ENCODE measurements at regions not wholly inside any gene's neighbourhood (a gene's known extent, or its start where the extent isn't known, plus 50 kb on each side); places are given as distances from the start of the nearest gene placed in this dataset.

DNA sequence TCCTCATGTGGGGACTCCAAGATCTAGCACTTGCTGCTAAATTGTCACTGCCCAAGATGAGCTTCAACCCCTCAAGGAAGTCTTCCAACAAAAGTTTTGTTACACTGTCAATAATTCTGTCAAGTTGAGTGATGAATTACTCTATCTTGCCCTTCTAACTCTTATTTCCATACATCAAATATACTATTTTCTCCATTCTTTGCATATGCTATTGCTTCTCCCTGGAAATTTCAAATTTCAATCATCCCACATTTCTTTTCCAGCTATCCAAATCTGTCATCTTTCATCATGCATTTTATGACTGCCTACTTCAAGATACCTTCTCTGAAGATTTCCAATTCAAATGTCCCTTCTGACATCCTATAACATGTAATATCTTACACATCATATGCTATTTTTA, 175.2 kb upstream of the KCND2 start:
- ATAC-seq (no peak), DNase-seq (no peak)
- H3K36me3 ChIP-seq: no peaks in the 10 kb centered on the region
- no peaks in the 10 kb centered on the region for H3K9me3 ChIP-seq
- H3K4me3 ChIP-seq: no peak overlapping the region
- intact Hi-C loops (cut with DNase I): no loop called here
- no peak overlapping the region for H3K27ac ChIP-seq
- H3K4me1 ChIP-seq: no peaks in the 10 kb centered on the region
- no peaks in the 10 kb centered on the region for H3K27me3 ChIP-seq
- TF ChIP-seq CTCF (IDR thresholded peaks at IDR 0.05): no peak

- peak in 2 of 4 donors; percentile 62 to 77 for DNase-seq
- ATAC-seq: no peak
Measured at GRCh38 chr7:120108376-120108775, 164.6 kb upstream of the KCND2 start.

DNA sequence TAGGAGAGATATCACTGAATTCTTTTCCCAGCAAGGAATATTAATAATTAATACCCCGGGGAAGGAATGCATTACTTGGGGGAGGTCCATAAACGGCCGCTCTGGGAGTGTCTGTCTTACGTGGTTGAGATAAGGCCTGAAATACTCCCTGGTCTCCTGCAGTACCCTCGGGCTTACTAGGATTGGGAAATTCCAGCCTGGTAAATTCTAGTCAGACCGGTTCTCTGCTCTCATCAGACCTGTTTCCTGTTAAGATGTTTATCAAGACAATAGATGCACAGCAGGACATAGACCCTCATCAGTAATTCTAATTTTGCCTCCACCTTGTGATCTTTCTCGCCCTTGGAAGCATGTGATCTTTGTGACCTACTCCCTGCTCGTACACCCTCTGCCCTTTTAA, 162.8 kb upstream of the KCND2 start:
- Histone ChIP-seq H3K36me3 (no peaks in the 10 kb centered on the region), H3K27me3 (no peaks in the 10 kb centered on the region), H3K9me3 (peaks cover 0 to 28% of the 10 kb centered on the region in 2 donors), H3K4me3 (no peak overlapping the region), H3K27ac (no peak overlapping the region), H3K4me1 (no peaks in the 10 kb centered on the region)
- intact Hi-C loops (cut with DNase I): no loop called here
- DNase-seq (no peak), ATAC-seq (no peak)
- no peak for TF ChIP-seq CTCF (IDR thresholded peaks at IDR 0.05)

More at GRCh38 chr7:120108376-120108775, 164.6 kb upstream of the KCND2 start:
- Histone ChIP-seq H3K27ac (no peak overlapping the region), H3K9me3 (peaks cover 0 to 28% of the 10 kb centered on the region in 2 donors), H3K4me1 (no peaks in the 10 kb centered on the region), H3K27me3 (no peaks in the 10 kb centered on the region), H3K4me3 (no peak overlapping the region), H3K36me3 (no peaks in the 10 kb centered on the region)
- TF ChIP-seq CTCF (IDR thresholded peaks at IDR 0.05): no peak
- intact Hi-C loops (cut with DNase I): no loop called here

- H3K9me3 ChIP-seq: peaks cover 0 to 36% of the 10 kb centered on the region in 2 donors
- DNase-seq (no peak), ATAC-seq (no peak)
Measured at GRCh38 chr7:120114626-120115025, 158.3 kb upstream of the KCND2 start.

DNA sequence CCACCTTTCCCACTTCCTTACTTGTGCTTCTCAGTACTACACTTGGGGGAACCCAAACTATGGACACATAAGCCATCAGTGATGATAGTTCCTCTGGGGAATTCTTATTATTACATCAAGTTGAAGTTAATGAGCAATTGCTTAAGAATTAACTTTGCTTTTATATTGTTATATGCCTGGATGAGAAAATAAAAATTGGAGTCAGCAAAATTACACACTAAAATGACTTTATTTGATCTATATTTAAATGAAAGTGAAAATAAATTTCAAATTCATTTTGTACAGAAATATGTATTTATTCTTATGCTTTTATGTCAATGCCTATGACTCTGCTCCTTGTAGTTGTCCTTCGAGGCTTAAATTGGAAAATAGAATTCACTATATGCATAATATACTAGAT, 149.4 kb upstream of the KCND2 start:
- H3K4me3 ChIP-seq: no peak overlapping the region
- H3K36me3 ChIP-seq: no peaks in the 10 kb centered on the region
- H3K9me3 ChIP-seq: no peaks in the 10 kb centered on the region
- intact Hi-C loops (cut with DNase I): no loop called here
- DNase-seq (no peak), ATAC-seq (no peak)
- TF ChIP-seq CTCF (IDR thresholded peaks at IDR 0.05): no peak
- H3K27me3 ChIP-seq: no peaks in the 10 kb centered on the region
- no peaks in the 10 kb centered on the region for H3K4me1 ChIP-seq
- H3K27ac ChIP-seq: no peak overlapping the region

More at GRCh38 chr7:120114626-120115025, 158.3 kb upstream of the KCND2 start:
- Histone ChIP-seq H3K4me1 (no peaks in the 10 kb centered on the region), H3K4me3 (no peak overlapping the region), H3K27ac (no peak overlapping the region), H3K36me3 (no peaks in the 10 kb centered on the region), H3K27me3 (no peaks in the 10 kb centered on the region)
- no peak for TF ChIP-seq CTCF (IDR thresholded peaks at IDR 0.05)
- intact Hi-C loops (cut with DNase I): no loop called here
